ENCODE measurements at regions not wholly inside any gene's neighbourhood (a gene's known extent, or its start where the extent isn't known, plus 50 kb on each side); places are given as distances from the start of the nearest gene placed in this dataset.
"Not testable (repeated sequence)": the region's sequence is repeated elsewhere in the genome, so short reads cannot be mapped to it uniquely, and the experiment has no call there.

- in situ Hi-C loops (cut with MboI; ENCODE audit: low sequenced_read_pairs); H3K36me3 ChIP-seq (replicated peaks); DNase-seq (ENCODE audit: low spot score in 2 of 2); H3K27me3 ChIP-seq (ENCODE audit: low read depth); H3K4me3 ChIP-seq; H3K9me3 ChIP-seq; H3K4me1 ChIP-seq: not testable (repeated sequence)
These were observed 139.3 kb upstream of the PLGLB2 start for GRCh38 chr2:87608377-87609166.

DNA sequence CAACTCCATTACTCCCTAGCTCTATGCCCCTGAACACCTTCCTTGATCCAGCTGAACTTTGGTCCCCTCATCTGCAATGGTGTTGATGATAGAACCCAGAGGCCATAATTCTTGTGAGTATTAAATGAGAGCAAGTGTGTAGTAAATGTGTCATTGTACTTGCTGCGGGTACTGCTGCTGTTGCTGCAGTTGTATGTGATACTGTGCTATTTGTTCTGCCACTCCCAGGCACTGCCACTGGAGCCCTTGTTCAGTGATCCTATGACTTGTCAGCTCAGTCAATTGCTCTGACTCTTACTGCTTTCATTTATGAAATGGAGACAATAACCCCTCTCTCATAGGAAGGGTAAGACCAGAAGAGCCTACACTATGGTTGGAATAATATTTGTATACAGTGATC lies 136.9 kb upstream of the PLGLB2 start:
- H3K4me1 ChIP-seq; H3K4me3 ChIP-seq; in situ Hi-C loops (cut with MboI; ENCODE audit: low sequenced_read_pairs); DNase-seq (ENCODE audit: low spot score in 2 of 2); H3K27me3 ChIP-seq (ENCODE audit: low read depth); H3K36me3 ChIP-seq (replicated peaks); H3K9me3 ChIP-seq: not testable (repeated sequence)

DNA sequence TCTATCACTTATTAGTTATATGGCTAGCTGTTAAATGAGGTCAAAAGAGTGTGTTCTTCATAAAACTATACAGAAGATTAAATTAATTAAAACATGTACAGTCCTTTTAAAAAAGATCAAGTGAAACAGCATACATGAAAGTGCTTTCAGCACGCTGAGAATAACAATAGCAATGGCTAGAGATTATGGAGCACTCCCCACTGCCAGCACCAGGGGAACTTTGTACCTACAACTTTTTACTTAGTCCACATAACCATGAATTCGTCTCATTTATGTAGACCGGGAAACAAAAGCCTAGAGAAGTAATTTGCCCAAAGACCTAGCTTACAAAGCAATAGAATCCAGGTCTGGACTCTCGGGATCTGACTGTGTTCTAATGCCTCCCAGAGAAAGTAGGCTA lies 136.5 kb upstream of the PLGLB2 start:
- H3K27me3 ChIP-seq (ENCODE audit: low read depth); DNase-seq (ENCODE audit: low spot score in 2 of 2); H3K9me3 ChIP-seq; H3K36me3 ChIP-seq (replicated peaks); H3K4me1 ChIP-seq; H3K4me3 ChIP-seq; in situ Hi-C loops (cut with MboI; ENCODE audit: low sequenced_read_pairs): not testable (repeated sequence)

- H3K9me3 ChIP-seq; H3K4me1 ChIP-seq; H3K36me3 ChIP-seq (replicated peaks); H3K27me3 ChIP-seq (ENCODE audit: low read depth); H3K4me3 ChIP-seq; in situ Hi-C loops (cut with MboI; ENCODE audit: low sequenced_read_pairs); DNase-seq (ENCODE audit: low spot score in 2 of 2): not testable (repeated sequence)
These were observed 135.9 kb upstream of the PLGLB2 start for GRCh38 chr2:87611956-87612355.

DNA sequence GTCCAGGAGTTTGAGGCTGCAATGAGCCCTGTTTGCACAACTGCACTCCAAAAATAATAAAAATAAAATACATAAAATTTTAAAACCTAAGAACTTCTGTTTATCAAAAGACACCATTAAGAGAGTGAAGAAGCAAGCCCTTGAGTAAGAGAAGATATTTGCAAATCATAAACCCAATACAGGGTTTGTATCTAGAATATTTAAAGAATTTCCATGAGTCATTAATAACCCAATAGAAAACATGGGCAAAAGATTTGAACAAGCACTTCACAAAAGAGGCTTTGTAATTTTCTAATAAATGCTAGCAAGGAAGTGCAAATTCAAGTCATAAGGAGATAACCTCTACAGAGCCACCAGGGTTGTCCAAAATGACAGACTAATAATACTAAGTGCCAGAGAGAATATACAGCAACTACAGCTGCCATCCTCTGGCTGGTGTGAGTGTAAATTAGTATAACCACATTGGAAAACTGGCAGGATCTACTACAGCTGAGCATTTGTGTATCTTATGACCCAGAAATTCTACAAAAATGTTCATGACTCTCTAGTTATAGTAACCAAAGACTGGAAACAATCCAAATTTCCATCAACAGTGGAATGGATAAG lies 133.0 kb upstream of the PLGLB2 start:
- in situ Hi-C loops (cut with MboI; ENCODE audit: low sequenced_read_pairs); H3K4me3 ChIP-seq; H3K4me1 ChIP-seq; H3K27me3 ChIP-seq (ENCODE audit: low read depth); H3K9me3 ChIP-seq; H3K36me3 ChIP-seq (replicated peaks); DNase-seq (ENCODE audit: low spot score in 2 of 2): not testable (repeated sequence)

- H3K36me3 ChIP-seq (replicated peaks); H3K4me1 ChIP-seq; H3K27me3 ChIP-seq (ENCODE audit: low read depth); DNase-seq (ENCODE audit: low spot score in 2 of 2); in situ Hi-C loops (cut with MboI; ENCODE audit: low sequenced_read_pairs); H3K9me3 ChIP-seq; H3K4me3 ChIP-seq: not testable (repeated sequence)
These were observed 128.8 kb upstream of the PLGLB2 start for GRCh38 chr2:87619121-87619520.

- DNase-seq (ENCODE audit: low spot score in 2 of 2); H3K4me1 ChIP-seq; H3K4me3 ChIP-seq; H3K9me3 ChIP-seq; H3K36me3 ChIP-seq (replicated peaks); in situ Hi-C loops (cut with MboI; ENCODE audit: low sequenced_read_pairs); H3K27me3 ChIP-seq (ENCODE audit: low read depth): not testable (repeated sequence)
These were observed 126.7 kb upstream of the PLGLB2 start for GRCh38 chr2:87621139-87621538.

DNA sequence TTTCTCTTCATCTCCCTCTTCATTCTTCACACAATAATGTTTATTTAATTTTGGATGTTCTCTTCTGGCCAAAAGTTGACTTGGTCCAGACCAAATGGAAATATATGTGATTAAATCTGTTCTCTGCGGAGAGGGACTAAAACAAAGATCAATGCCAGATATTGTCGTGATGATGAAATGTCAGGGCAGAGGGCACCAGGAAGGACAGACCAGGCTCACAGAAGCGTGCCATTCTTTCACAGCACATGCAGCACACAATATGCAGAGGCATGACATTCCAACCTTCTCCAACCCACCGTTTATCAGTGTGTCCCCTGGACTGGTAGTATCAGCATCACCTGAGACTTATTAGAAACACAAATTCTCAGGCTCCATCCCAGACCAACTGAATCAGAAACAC lies 125.2 kb upstream of the PLGLB2 start:
- H3K4me1 ChIP-seq; DNase-seq (ENCODE audit: low spot score in 2 of 2); H3K36me3 ChIP-seq (replicated peaks); H3K4me3 ChIP-seq; H3K27me3 ChIP-seq (ENCODE audit: low read depth); H3K9me3 ChIP-seq; in situ Hi-C loops (cut with MboI; ENCODE audit: low sequenced_read_pairs): not testable (repeated sequence)

DNA sequence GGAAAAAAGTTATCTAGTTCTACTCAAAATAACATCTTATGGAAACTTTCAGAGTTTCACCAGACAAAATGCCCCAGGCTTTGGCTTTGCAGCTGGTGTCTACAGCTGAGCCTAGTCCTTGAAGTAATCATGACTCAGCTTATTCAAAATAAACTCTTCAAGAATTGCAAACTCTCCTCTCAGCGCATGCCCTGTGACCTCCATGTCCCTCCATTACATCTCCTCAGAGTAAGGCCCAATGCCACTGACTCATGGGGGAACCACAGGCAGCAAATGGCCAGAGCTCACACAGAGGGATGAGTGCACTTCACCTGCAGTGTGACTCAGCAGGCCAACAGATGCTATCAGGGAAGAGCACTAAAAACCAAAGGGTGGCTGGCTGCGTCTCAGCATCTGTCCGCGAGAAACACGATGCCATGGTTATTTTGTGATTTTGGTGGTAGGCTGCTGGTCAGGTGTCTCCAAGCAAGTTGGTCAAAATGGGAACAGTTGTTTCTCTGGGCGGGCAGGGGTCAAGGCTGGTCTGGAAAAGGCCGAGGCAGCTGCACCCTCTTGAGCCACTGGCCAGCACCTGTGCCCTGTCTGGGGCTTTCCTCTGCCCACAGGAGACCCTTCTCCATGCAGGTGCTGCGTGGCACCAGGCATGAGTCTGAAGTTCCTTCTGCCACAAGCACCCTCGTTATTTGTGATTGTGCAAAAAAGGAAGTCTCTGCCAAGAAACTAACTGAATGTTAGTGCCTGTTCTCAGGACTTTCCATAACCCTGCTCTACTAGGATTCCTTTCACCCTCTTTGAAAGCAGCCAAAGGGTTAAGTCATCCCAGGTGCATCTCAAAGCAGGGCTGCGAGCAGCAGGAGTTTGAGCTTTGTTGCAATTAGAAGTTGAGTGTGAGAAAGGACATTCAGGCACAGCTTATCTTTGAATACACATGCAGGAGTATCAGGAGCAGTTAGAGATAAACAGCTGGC lies 118.1 kb upstream of the PLGLB2 start:
- H3K4me3 ChIP-seq; H3K36me3 ChIP-seq (replicated peaks); H3K4me1 ChIP-seq; DNase-seq (ENCODE audit: low spot score in 2 of 2); H3K27me3 ChIP-seq (ENCODE audit: low read depth); H3K9me3 ChIP-seq; in situ Hi-C loops (cut with MboI; ENCODE audit: low sequenced_read_pairs): not testable (repeated sequence)

DNA sequence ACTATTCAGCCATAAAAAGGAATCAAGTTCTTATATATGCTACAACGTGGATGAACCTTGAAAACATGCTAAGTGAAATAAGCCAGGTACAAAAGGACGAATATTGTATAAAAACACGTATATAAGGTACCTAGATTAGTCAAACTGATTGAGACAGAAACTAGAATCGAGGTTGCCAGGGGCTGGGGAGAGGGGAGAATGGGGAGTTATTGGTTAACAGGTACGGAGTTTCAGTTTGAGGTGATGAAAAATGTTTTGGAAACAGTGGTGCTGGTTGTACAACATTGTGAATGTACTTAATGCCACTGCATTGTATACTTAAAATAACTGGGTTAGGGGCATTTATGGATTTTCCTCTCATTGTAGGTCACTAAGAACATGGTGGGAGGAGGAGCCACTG lies 117.0 kb upstream of the PLGLB2 start:
- DNase-seq (ENCODE audit: low spot score in 2 of 2); in situ Hi-C loops (cut with MboI; ENCODE audit: low sequenced_read_pairs); H3K4me1 ChIP-seq; H3K27me3 ChIP-seq (ENCODE audit: low read depth); H3K4me3 ChIP-seq; H3K36me3 ChIP-seq (replicated peaks); H3K9me3 ChIP-seq: not testable (repeated sequence)

DNA sequence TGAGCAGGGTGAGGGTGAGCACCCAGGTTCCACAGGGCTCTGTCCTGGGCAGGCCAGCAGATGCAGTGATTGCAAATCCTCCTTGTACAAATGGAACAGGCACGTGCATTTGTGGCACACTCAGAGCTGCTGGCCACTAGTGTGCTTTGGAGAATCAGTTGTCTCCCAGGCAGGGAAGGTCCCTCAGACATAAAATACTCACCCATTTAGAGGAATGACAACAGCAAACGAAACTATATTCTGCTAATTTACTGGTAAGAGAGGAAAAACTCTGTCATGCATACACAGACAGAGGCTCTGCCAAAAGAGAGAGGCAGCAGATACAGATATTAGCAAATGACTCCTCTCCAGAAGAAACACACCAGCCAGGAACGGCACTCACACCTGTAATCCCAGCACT lies 116.5 kb upstream of the PLGLB2 start:
- H3K4me3 ChIP-seq; H3K27me3 ChIP-seq (ENCODE audit: low read depth); in situ Hi-C loops (cut with MboI; ENCODE audit: low sequenced_read_pairs); DNase-seq (ENCODE audit: low spot score in 2 of 2); H3K9me3 ChIP-seq; H3K36me3 ChIP-seq (replicated peaks); H3K4me1 ChIP-seq: not testable (repeated sequence)

- DNase-seq (ENCODE audit: low spot score in 2 of 2); H3K27me3 ChIP-seq (ENCODE audit: low read depth); H3K9me3 ChIP-seq; H3K4me3 ChIP-seq; in situ Hi-C loops (cut with MboI; ENCODE audit: low sequenced_read_pairs); H3K36me3 ChIP-seq (replicated peaks); H3K4me1 ChIP-seq: not testable (repeated sequence)
These were observed 114.5 kb upstream of the PLGLB2 start for GRCh38 chr2:87633287-87633963.

DNA sequence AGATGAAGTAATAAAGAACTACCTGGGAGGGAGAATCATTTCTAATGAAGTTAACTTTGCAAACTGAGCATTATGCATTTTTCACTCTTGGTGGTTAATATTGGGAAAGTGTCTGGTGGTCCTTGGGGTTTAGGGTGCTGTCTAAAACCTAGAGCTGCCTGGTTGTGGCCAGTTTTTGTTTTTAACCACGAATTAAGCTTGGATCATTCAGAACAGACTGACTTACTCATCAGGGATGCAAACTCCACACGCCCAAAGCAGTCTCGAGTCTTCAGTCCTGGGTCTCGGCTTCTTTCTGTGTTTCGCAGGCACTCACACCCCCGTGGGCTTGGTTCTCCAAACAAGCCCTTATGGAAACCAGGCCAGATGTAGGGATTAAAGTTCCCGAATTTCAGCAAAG lies 113.8 kb upstream of the PLGLB2 start:
- H3K36me3 ChIP-seq (replicated peaks); DNase-seq (ENCODE audit: low spot score in 2 of 2); H3K9me3 ChIP-seq; H3K4me3 ChIP-seq; in situ Hi-C loops (cut with MboI; ENCODE audit: low sequenced_read_pairs); H3K4me1 ChIP-seq; H3K27me3 ChIP-seq (ENCODE audit: low read depth): not testable (repeated sequence)
